Adrenal gland (tissue), 5 donors: ENCODE measurements at regions not wholly inside any gene's neighbourhood (a gene's known extent, or its start where the extent isn't known, plus 50 kb on each side); places are given as distances from the start of the nearest gene placed in this dataset.

ENCODE experiments used
- CTCF ChIP-seq, 6 experiments: fragments of 450-650 bp in 4 of 6; fragments of 200-600 bp in 2 of 6; sonication (generic) in 1 of 6; IDR thresholded peaks; 1 replicate in 5 of 6; 2 replicates in 1 of 6; pipeline versions ENCODE4 v1.5.1 to v1.8.0; 2016 to 2021; ENCODE audit warnings: antibody characterized with exemption in 6 of 6, mild to moderate bottlenecking in 2 of 6, moderate library complexity in 1 of 6
- POLR2A ChIP-seq, 2 donors: fragments of 450-650 bp; IDR thresholded peaks; one replicate each; pipeline ENCODE4 v1.6.1; 2017; ENCODE audit warnings: antibody characterized with exemption in 2 of 2, mild to moderate bottlenecking in 2 of 2, moderate library complexity in 1 of 2
- donor health status: DM: no; HTN: no; CAD: no.

DNA sequence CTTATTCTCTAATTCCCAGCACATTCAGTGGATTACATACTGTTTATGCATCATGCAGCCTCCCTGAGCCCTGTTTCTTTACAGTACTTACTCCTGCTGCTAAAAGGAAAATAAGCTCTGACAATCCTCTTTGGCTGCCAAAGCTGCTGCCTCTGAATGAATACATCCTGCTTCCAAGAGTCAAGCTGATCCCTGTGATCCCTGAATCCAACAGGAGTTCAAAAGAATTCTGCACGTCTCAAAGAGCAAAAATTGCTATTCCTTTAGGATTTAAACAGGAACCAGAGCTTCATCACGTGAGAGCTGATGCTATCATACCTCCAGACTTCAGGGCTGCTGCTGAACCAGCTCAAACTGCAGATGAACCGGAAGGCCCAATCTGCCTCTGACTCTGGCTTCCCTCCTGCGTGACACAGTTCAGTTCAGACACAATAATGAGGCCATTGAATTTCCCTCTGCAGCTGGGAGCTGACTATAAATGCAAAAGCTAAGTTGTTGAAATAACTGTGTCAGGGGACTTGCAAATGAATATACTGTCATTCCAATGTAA is 851.0 kb upstream of the PHF14 start:
- no peak for TF ChIP-seq CTCF (IDR thresholded peaks at IDR 0.05)
- no peak for TF ChIP-seq POLR2A (IDR thresholded peaks at IDR 0.05)
